ENCODE measurements at regions not wholly inside any gene's neighbourhood (a gene's known extent, or its start where the extent isn't known, plus 50 kb on each side); places are given as distances from the start of the nearest gene placed in this dataset.

DNA sequence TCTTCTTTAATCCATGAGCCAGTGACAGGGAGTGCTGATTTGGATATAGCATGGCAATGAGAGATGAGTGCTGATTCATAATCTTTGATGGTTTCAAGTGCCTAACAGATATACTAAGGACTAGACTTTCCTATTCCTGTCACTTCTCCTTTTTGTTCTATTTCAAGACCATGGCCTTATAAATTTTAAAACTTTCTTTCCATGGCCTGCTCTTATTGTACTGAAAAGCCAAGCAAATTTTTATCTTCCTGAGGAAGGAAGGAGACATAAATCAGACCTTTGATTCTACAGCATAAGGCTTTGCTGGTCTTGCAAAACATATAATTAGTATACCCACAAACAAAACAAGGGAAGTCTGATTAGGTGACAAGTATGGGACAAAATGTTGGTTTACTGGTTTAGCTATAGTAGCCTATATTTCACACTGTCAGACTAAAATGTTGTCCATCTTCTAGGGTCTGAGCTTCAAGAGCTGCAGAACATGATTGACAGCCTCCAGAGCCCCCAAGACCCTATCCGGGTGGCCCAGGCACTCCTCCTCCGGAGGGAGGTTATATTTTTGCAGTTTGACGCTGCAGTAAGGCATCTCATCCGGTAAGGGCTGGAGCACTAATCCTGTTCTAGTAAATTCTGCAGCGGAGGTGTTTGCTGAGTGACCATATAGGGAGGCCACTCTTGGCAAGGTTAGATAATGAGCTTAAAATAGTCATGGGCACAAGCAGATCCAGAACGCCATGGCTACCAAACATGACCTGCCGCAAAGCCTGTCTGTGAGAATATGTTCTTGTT lies 82.3 kb downstream of the CD164 start:
- no peak for TF ChIP-seq FOXP2 (optimal IDR thresholded peaks at IDR 0.05; ENCODE audit: control extremely low read depth, extremely low read length, insufficient read depth)
- no peak for TF ChIP-seq EZH2 (IDR thresholded peaks at IDR 0.05)
- no peak for TF ChIP-seq POLR2AphosphoS5 (IDR thresholded peaks at IDR 0.05; ENCODE audit: borderline replicate concordance, low read depth, low read length)

Measured in SK-N-MC (cell line).